Panc1 (cell line): ENCODE measurements at regions not wholly inside any gene's neighbourhood (a gene's known extent, or its start where the extent isn't known, plus 50 kb on each side); places are given as distances from the start of the nearest gene placed in this dataset.

Source experiments
- CTCF ChIP-seq: fragments of 450-650 bp; IDR thresholded peaks from 2 replicates; pipeline ENCODE4 v1.5.1; 2017; ENCODE audit warnings: mild to moderate bottlenecking
- POLR2AphosphoS5 ChIP-seq: IDR thresholded peaks from 2 replicates; pipeline ENCODE4 v1.6.1; 2012; ENCODE audit warnings: mild to moderate bottlenecking, low read depth, low read length, moderate library complexity

GRCh38 chr2:123127236-123127635 lies 897.9 kb upstream of the CNTNAP5 start:
- TF ChIP-seq CTCF (no peak), POLR2AphosphoS5 (no peak)
